Neural cell (in vitro differentiated cells): ENCODE measurements at regions not wholly inside any gene's neighbourhood (a gene's known extent, or its start where the extent isn't known, plus 50 kb on each side); places are given as distances from the start of the nearest gene placed in this dataset.
A peak's percentile ranks its signal among the peaks of the same experiment; 100 is the strongest.

Source experiments
- H2AFZ ChIP-seq: fragments of 200-600, 300-800 bp; sonication (generic), shearing (Covaris generic); 2 replicates; pipeline ENCODE4 v1.6.0; 2014; ENCODE audit warnings: low read depth, mild to moderate bottlenecking, antibody characterized with exemption, low read length, moderate library complexity
- H3F3A ChIP-seq: fragments of 200-600 bp; shearing (Covaris generic); 2 replicates; pipeline ENCODE4 v1.6.1; 2016; ENCODE audit warnings: mild to moderate bottlenecking, moderate library complexity, mixed read lengths, antibody characterized with exemption, low read length; ENCODE audit not compliant: insufficient read depth, poor library complexity, severe bottlenecking
- H3K27ac ChIP-seq: fragments of 200-600, 300-800 bp; sonication (generic), shearing (Covaris generic); 2 replicates; pipeline ENCODE4 v1.5.1; 2014; ENCODE audit warnings: mild to moderate bottlenecking, low read length, moderate library complexity
- H3K27me3 ChIP-seq: fragments of 300-800, 200-600 bp; sonication (generic), shearing (Covaris generic); 2 replicates; pipeline ENCODE4 v1.6.0; 2014; ENCODE audit warnings: mild to moderate bottlenecking, low read depth, low read length, moderate library complexity; ENCODE audit not compliant: insufficient read depth
- H3K36me3 ChIP-seq: fragments of 300-800, 200-600 bp; sonication (generic), shearing (Covaris generic); 2 replicates; pipeline ENCODE4 v1.5.1; 2014; ENCODE audit warnings: mild to moderate bottlenecking, antibody characterized with exemption, low read length, moderate library complexity; ENCODE audit not compliant: insufficient read depth
- H3K4me2 ChIP-seq: fragments of 300-800, 200-600 bp; sonication (generic), shearing (Covaris generic); 2 replicates; pipeline ENCODE4 v1.6.0; 2014; ENCODE audit warnings: mild to moderate bottlenecking, low read length
- H3K4me3 ChIP-seq: fragments of 300-800, 200-600 bp; sonication (generic), shearing (Covaris generic); 2 replicates; pipeline ENCODE4 v1.5.1; 2014; ENCODE audit warnings: mild to moderate bottlenecking, low read length, moderate library complexity
- H3K79me2 ChIP-seq: fragments of 200-600 bp; shearing (Covaris generic); replicated peaks from 2 replicates; pipeline ENCODE4 v1.6.0; 2014; ENCODE audit warnings: mild to moderate bottlenecking, low read length, moderate library complexity; ENCODE audit not compliant: insufficient read depth
- H3K9ac ChIP-seq: fragments of 300-800, 200-600 bp; sonication (generic), shearing (Covaris generic); 2 replicates; pipeline ENCODE4 v1.6.1; 2016; ENCODE audit warnings: mild to moderate bottlenecking, low read length, mixed read lengths
- H3K9me2 ChIP-seq: fragments of 200-600 bp; shearing (Covaris generic); 2 replicates; pipeline ENCODE4 v1.6.1; 2016; ENCODE audit warnings: mild to moderate bottlenecking, low read length, mixed read lengths; ENCODE audit not compliant: insufficient read depth
- H3K9me3 ChIP-seq: fragments of 200-600, 300-800 bp; sonication (generic), shearing (Covaris generic); 2 replicates; pipeline ENCODE4 v1.6.1; 2016; ENCODE audit warnings: mild to moderate bottlenecking, mixed run types, low read length, moderate library complexity, mixed read lengths
- H4K20me1 ChIP-seq: fragments of 200-600 bp; shearing (Covaris generic); 2 replicates; pipeline ENCODE4 v1.6.1; 2016; ENCODE audit warnings: mild to moderate bottlenecking, mixed run types; ENCODE audit not compliant: insufficient read depth
- EP300 ChIP-seq: fragments of 450-650 bp; conservative IDR thresholded peaks from 2 replicates; pipeline ENCODE4 v1.6.1; 2014; ENCODE audit warnings: antibody characterized with exemption, mild to moderate bottlenecking, moderate library complexity; ENCODE audit not compliant: poor library complexity, severe bottlenecking
- EZH2 ChIP-seq: fragments of 200-600, 300-800 bp; shearing (Covaris generic), sonication (generic); IDR thresholded peaks from 2 replicates; pipeline ENCODE4 v1.6.1; 2014; ENCODE audit warnings: antibody characterized with exemption, low read length, borderline replicate concordance, mild to moderate bottlenecking; ENCODE audit not compliant: insufficient read depth, poor library complexity, severe bottlenecking
- MXI1 ChIP-seq: fragments of 450-650 bp; conservative IDR thresholded peaks from 2 replicates; pipeline ENCODE4 v1.6.1; 2014; ENCODE audit warnings: antibody characterized with exemption, mild to moderate bottlenecking; ENCODE audit not compliant: poor library complexity, severe bottlenecking
- POLR2AphosphoS5 ChIP-seq: IDR thresholded peaks from 2 replicates; pipeline ENCODE4 v1.6.1; 2012
- RAD21 ChIP-seq: fragments of 450-650 bp; conservative IDR thresholded peaks from 2 replicates; pipeline ENCODE4 v1.6.1; 2014; ENCODE audit warnings: antibody characterized with exemption, mild to moderate bottlenecking, moderate library complexity
- SMC3 ChIP-seq: fragments of 450-650 bp; conservative IDR thresholded peaks from 2 replicates; pipeline ENCODE4 v1.6.1; 2014; ENCODE audit warnings: antibody characterized with exemption, mild to moderate bottlenecking, moderate library complexity; ENCODE audit not compliant: poor library complexity
- TAF1 ChIP-seq: IDR thresholded peaks from 2 replicates; pipeline ENCODE4 v1.6.1; 2012; ENCODE audit warnings: low read depth
- TF ChIP-seq, protein P1 (sequence below): IDR thresholded peaks from 2 replicates; pipeline ENCODE4 v1.6.1; 2012; ENCODE audit warnings: borderline replicate concordance
- TF ChIP-seq, protein P2 (sequence below): fragments of 450-650 bp; IDR thresholded peaks from 2 replicates; pipeline ENCODE4 v1.5.1; 2014; ENCODE audit warnings: antibody characterized with exemption, mild to moderate bottlenecking, moderate library complexity; ENCODE audit not compliant: poor library complexity, severe bottlenecking

DNA sequence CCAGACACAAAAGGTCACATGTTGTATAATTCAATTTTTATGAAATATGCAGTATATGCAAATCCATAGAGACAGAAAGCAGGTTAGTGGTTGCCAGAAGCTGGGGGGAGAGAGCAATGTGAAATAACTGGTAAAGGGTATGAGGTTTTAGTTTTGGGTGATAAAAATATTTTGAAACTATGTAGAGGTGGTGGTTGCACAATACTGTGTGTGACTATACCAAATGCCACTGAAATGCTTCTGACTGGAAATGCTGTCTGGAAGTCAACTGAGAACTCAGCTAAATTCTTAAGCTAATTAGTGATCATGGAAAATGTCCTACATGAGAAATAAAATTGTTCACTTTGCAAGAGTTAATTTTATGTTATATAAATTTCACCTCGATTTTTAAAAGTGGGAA, 65.3 kb upstream of the RXFP2 start:
- H2AFZ ChIP-seq: no peak overlapping the region
- H3K27me3 ChIP-seq: no peaks in the 10 kb centered on the region
- H3K79me2 ChIP-seq: no peaks in the 10 kb centered on the region
- no peak overlapping the region for H3K27ac ChIP-seq
- H3K4me2 ChIP-seq: no peak overlapping the region
- TF ChIP-seq EP300 (no peak), MXI1 (no peak), SMC3 (no peak), POLR2AphosphoS5 (no peak), TAF1 (no peak), EZH2 (no peak), RAD21 (no peak)
- TF ChIP-seq, protein P1, sequence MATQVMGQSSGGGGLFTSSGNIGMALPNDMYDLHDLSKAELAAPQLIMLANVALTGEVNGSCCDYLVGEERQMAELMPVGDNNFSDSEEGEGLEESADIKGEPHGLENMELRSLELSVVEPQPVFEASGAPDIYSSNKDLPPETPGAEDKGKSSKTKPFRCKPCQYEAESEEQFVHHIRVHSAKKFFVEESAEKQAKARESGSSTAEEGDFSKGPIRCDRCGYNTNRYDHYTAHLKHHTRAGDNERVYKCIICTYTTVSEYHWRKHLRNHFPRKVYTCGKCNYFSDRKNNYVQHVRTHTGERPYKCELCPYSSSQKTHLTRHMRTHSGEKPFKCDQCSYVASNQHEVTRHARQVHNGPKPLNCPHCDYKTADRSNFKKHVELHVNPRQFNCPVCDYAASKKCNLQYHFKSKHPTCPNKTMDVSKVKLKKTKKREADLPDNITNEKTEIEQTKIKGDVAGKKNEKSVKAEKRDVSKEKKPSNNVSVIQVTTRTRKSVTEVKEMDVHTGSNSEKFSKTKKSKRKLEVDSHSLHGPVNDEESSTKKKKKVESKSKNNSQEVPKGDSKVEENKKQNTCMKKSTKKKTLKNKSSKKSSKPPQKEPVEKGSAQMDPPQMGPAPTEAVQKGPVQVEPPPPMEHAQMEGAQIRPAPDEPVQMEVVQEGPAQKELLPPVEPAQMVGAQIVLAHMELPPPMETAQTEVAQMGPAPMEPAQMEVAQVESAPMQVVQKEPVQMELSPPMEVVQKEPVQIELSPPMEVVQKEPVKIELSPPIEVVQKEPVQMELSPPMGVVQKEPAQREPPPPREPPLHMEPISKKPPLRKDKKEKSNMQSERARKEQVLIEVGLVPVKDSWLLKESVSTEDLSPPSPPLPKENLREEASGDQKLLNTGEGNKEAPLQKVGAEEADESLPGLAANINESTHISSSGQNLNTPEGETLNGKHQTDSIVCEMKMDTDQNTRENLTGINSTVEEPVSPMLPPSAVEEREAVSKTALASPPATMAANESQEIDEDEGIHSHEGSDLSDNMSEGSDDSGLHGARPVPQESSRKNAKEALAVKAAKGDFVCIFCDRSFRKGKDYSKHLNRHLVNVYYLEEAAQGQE: no peak
- TF ChIP-seq, protein P2, sequence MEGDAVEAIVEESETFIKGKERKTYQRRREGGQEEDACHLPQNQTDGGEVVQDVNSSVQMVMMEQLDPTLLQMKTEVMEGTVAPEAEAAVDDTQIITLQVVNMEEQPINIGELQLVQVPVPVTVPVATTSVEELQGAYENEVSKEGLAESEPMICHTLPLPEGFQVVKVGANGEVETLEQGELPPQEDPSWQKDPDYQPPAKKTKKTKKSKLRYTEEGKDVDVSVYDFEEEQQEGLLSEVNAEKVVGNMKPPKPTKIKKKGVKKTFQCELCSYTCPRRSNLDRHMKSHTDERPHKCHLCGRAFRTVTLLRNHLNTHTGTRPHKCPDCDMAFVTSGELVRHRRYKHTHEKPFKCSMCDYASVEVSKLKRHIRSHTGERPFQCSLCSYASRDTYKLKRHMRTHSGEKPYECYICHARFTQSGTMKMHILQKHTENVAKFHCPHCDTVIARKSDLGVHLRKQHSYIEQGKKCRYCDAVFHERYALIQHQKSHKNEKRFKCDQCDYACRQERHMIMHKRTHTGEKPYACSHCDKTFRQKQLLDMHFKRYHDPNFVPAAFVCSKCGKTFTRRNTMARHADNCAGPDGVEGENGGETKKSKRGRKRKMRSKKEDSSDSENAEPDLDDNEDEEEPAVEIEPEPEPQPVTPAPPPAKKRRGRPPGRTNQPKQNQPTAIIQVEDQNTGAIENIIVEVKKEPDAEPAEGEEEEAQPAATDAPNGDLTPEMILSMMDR: no peak
- H3F3A ChIP-seq: no peaks in the 10 kb centered on the region
- H3K9ac ChIP-seq: no peak overlapping the region
- H3K9me2 ChIP-seq: no peaks in the 10 kb centered on the region
- no peaks in the 10 kb centered on the region for H4K20me1 ChIP-seq
- no peaks in the 10 kb centered on the region for H3K9me3 ChIP-seq
- H3K4me3 ChIP-seq: no peak overlapping the region
- H3K36me3 ChIP-seq: no peaks in the 10 kb centered on the region

DNA sequence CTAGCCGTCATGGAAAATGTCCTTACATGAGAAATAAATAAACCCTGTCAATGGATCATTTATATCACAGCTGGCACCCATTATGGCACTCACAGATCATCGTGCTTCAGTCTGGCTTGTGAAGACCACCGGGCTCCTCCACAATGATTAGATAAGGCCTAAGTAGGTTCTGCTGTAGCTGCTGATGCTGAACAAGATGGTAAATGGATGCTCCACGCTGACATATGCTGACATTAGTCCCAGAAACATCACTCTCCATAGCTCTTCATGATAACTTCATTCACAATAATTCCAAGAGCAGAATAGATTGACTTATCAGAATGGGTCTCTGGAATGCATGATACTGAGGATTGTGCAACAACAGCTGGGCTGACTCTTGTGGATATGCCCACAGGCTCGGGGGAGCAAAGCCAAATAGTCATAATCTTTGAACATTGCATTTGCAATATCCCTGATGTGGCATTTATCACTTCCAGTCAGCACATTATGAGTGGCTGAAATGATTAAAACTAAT, 63.8 kb upstream of the RXFP2 start:
- H3K9me2 ChIP-seq: no peaks in the 10 kb centered on the region
- no peak for TF ChIP-seq RAD21
- TF ChIP-seq EP300: peak; percentile 41
- H3K27me3 ChIP-seq: no peaks in the 10 kb centered on the region
- no peak overlapping the region for H3K4me2 ChIP-seq
- H3K27ac ChIP-seq: no peak overlapping the region
- H3K9me3 ChIP-seq: no peaks in the 10 kb centered on the region
- no peak overlapping the region for H2AFZ ChIP-seq
- no peaks in the 10 kb centered on the region for H3K36me3 ChIP-seq
- H3K4me3 ChIP-seq: no peak overlapping the region
- no peaks in the 10 kb centered on the region for H4K20me1 ChIP-seq
- H3K79me2 ChIP-seq: no peaks in the 10 kb centered on the region
- no peaks in the 10 kb centered on the region for H3F3A ChIP-seq
- no peak overlapping the region for H3K9ac ChIP-seq

DNA sequence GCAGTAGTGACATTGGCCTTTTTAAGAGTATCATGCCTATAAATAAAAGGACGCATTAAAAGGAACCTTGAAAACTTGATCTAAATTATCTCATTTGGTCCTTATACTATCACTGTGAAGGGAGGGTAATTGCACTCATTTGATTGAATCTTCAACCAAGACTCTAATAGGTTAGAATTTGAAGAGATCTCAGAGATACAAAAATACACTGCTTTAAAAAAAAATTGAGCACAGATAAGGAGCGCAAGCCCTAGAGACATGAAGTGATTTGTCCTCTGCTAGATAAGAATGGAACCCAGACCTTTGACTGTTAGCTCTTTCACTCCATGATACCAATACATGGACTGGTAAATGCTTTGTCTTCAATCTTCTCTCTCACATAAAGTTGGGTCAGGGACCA, 58.2 kb upstream of the RXFP2 start:
- no peaks in the 10 kb centered on the region for H3F3A ChIP-seq
- no peak overlapping the region for H3K27ac ChIP-seq
- H3K9me3 ChIP-seq: no peaks in the 10 kb centered on the region
- H3K9ac ChIP-seq: no peak overlapping the region
- no peaks in the 10 kb centered on the region for H3K79me2 ChIP-seq
- no peaks in the 10 kb centered on the region for H3K27me3 ChIP-seq
- TF ChIP-seq MXI1: no peak
- TF ChIP-seq, protein P1: no peak
- no peak for TF ChIP-seq EZH2
- no peak for TF ChIP-seq SMC3
- TF ChIP-seq EP300: no peak
- no peak for TF ChIP-seq RAD21
- no peak for TF ChIP-seq POLR2AphosphoS5
- TF ChIP-seq, protein P2: no peak
- no peak for TF ChIP-seq TAF1
- no peaks in the 10 kb centered on the region for H4K20me1 ChIP-seq
- H3K4me2 ChIP-seq: no peak overlapping the region
- no peak overlapping the region for H2AFZ ChIP-seq
- no peaks in the 10 kb centered on the region for H3K9me2 ChIP-seq
- H3K36me3 ChIP-seq: no peaks in the 10 kb centered on the region
- H3K4me3 ChIP-seq: no peak overlapping the region
